HCEC 1CT (cell line): ENCODE measurements at regions not wholly inside any gene's neighbourhood (a gene's known extent, or its start where the extent isn't known, plus 50 kb on each side); places are given as distances from the start of the nearest gene placed in this dataset.
"Not testable (repeated sequence)": the region's sequence is repeated elsewhere in the genome, so short reads cannot be mapped to it uniquely, and the experiment has no call there.

ENCODE experiments used
- DNase-seq: peaks from one replicate; pipeline ENCODE4 v3.0.0-alpha.2; 2017

GRCh38 chr7:83716923-83717322, 68.0 kb upstream of the SEMA3E start:
- DNase-seq = not testable (repeated sequence)

GRCh38 chr7:83708531-83708930, 59.6 kb upstream of the SEMA3E start:
- no peak for DNase-seq

- no peak for DNase-seq
Measured at GRCh38 chr7:83704564-83704963, 55.6 kb upstream of the SEMA3E start.

- DNase-seq = no peak
Measured at GRCh38 chr7:83702446-83702845, 53.5 kb upstream of the SEMA3E start.

GRCh38 chr7:83701736-83702135, 52.8 kb upstream of the SEMA3E start:
- DNase-seq = no peak
